ENCODE measurements at regions not wholly inside any gene's neighbourhood (a gene's known extent, or its start where the extent isn't known, plus 50 kb on each side); places are given as distances from the start of the nearest gene placed in this dataset.

DNA sequence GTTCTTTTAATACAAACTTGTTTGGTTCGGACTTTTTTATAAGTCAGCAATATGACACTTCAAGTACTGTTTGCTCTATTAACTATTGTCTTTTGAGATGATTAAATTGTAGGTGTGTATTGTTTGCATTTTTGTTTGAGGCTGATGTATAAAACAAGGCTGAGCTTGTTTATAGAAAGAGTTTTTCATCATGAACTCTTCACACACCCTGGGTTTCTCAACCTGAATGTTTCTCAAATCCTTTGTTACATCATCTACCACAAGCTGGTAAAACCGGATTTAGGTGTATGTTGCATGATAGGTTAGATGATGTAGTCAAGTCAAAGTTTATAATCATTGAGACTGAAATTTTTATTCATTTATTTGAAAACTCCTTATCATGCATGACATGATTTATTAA lies 335.2 kb upstream of the LRATD1 start:
- DNase-seq (ENCODE audit: extremely low read depth in 1 of 2, low read depth in 1 of 2): no peak

DNA sequence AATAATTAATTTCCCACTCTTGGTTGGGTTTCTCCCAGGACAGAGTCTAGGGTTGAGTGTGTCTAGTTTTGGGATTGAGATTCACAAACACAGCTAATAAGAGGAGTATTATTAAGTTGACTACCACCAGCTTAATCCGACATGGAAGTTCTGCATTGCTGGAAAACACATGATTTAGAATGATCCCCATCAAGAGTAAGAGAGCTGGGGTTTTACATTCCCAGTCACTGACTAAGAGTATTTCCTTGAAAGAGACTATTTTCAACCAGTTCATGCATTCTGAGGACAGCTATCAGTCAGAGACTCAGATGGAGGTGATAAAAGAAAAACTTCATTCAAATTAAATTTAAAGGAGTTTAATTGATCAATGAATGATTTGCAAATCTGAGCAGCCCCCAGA lies 334.6 kb upstream of the LRATD1 start:
- DNase-seq (ENCODE audit: extremely low read depth in 1 of 2, low read depth in 1 of 2): no peak

- no peak for DNase-seq (ENCODE audit: extremely low read depth in 1 of 2, low read depth in 1 of 2)
Observed at GRCh38 chr2:14301331-14301730, 331.2 kb upstream of the LRATD1 start.

- no peak for DNase-seq (ENCODE audit: extremely low read depth in 1 of 2, low read depth in 1 of 2)
Observed at GRCh38 chr2:14303366-14304115, 329.0 kb upstream of the LRATD1 start.

- DNase-seq (ENCODE audit: extremely low read depth in 1 of 2, low read depth in 1 of 2): no peak
Observed at GRCh38 chr2:14304326-14304725, 328.2 kb upstream of the LRATD1 start.

GRCh38 chr2:14306268-14306861 lies 326.2 kb upstream of the LRATD1 start:
- DNase-seq (ENCODE audit: extremely low read depth in 1 of 2, low read depth in 1 of 2): no peak

DNA sequence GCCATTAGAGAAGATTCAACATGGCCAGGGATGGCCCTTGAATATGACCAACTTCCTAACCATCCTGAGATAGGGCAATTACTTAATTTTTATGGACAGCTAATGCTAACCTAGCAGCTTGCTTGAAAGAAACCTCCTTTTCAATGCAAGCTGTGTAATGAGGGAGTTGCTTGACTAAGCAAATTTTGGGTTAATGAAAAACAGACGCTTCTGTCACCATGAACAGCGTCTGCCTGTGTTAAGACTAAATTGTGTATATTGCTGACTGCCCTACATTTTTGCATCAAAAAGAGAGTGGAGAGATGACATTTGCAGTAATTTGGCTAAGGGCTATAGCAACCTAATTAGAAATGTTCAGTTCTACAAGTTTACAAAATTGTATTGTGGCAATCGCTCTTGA lies 319.2 kb upstream of the LRATD1 start:
- no peak for DNase-seq (ENCODE audit: extremely low read depth in 1 of 2, low read depth in 1 of 2)

GRCh38 chr2:14316594-14316993 lies 315.9 kb upstream of the LRATD1 start:
- DNase-seq (ENCODE audit: extremely low read depth in 1 of 2, low read depth in 1 of 2): no peak

- DNase-seq (ENCODE audit: extremely low read depth in 1 of 2, low read depth in 1 of 2): no peak
Observed at GRCh38 chr2:14321357-14321756, 311.2 kb upstream of the LRATD1 start.

- DNase-seq (ENCODE audit: extremely low read depth in 1 of 2, low read depth in 1 of 2): no peak
Observed at GRCh38 chr2:14322306-14322705, 310.2 kb upstream of the LRATD1 start.

DNA sequence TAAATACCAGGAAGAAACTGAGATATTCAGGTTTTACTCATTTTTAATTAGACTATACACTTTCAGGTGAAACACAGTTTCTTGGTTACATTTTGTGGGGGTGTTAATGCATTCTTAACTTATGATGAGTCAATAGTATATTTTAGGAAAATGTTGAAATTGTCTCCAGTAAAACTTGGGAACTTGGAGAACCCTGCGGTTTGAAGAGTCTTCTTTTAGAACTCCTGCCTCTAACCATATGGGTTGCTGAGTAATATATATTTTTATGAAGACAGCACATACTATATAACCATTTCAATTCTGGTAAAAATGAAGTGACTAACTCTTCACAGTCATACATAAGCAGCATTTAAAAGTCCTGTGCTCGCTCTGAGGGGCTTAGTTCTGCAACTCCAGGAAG lies 308.2 kb upstream of the LRATD1 start:
- no peak for DNase-seq (ENCODE audit: extremely low read depth in 1 of 2, low read depth in 1 of 2)

- DNase-seq (ENCODE audit: extremely low read depth in 1 of 2, low read depth in 1 of 2): no peak
Observed at GRCh38 chr2:14330884-14331283, 301.6 kb upstream of the LRATD1 start.

GRCh38 chr2:14336759-14337382 lies 295.6 kb upstream of the LRATD1 start:
- DNase-seq (ENCODE audit: extremely low read depth in 1 of 2, low read depth in 1 of 2): no peak

DNA sequence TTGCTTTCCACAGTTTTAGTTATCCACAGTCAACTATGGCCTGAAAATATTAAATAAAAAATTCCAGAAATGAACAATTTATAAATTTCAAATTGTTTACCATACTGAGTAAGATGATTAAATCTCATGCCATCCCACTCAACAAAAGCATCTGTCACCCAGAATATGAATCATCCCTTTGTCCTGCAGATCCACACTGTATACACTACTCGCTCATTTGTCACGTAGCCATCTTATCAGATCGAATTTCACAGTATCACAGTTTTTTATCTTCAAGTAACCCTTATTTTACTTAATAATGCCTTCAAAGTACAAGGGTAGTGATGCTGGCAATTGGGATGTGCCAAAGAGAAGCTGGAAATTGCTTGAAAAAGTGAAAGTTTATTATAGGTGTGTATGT lies 291.8 kb upstream of the LRATD1 start:
- no peak for DNase-seq (ENCODE audit: extremely low read depth in 1 of 2, low read depth in 1 of 2)

GRCh38 chr2:14342313-14342712 lies 290.2 kb upstream of the LRATD1 start:
- no peak for DNase-seq (ENCODE audit: extremely low read depth in 1 of 2, low read depth in 1 of 2)

DNA sequence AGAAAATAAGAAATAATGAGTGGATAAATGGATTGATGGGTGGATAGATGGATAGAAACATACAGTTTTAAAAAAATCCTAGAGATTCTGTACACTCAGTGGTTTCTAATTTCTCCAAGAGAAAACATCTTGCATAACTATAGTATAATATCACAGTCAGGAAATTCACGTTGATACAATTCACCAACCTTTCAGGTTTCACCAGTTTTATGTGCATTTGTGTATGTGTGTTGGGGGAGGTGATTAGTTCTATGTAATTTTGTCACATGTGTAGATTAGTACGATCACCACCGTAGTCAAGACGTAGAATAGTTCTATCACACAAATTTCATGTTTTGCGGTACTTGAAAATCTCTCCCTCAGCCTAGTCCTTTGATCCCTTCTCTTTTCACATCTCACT lies 288.2 kb upstream of the LRATD1 start:
- DNase-seq (ENCODE audit: extremely low read depth in 1 of 2, low read depth in 1 of 2): no peak

DNA sequence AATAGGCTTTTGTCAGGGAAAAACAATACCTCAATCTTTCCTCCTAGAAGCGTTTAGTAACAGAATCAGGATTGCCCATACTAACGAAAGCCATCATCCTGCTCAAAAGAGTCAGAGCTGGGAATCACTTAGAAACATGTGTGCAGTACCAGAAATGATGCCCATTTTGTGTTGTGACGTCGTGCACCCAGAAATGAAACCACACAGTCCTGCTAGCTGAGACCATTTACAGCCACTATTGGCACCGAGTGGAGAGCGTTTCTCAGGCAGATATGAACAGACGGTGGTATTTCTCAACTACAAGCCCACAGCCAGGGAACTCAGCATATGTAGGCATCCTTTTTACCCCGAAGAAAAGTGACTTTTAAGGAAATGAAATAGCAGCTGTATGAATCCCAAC lies 284.3 kb upstream of the LRATD1 start:
- DNase-seq (ENCODE audit: extremely low read depth in 1 of 2, low read depth in 1 of 2): no peak

- no peak for DNase-seq (ENCODE audit: extremely low read depth in 1 of 2, low read depth in 1 of 2)
Observed at GRCh38 chr2:14350856-14351255, 281.7 kb upstream of the LRATD1 start.

DNA sequence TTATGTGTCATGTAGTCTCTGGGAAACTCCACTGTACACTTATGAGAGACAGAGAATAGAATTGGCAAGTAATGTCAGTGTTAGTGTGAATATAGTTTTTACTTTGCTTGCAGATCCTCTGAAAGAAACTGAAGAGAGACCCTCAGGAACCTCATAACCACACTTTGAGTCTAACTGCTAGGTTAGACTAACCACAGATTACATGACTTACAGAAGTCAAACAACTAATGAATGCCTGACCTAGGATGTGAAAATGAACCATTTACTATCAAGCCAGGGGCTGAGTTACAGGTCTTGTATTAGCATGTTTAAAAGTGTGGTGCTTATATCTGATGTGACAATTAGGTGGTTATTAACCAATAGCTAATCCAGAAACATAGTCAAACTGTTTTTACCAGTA lies 280.4 kb upstream of the LRATD1 start:
- DNase-seq (ENCODE audit: extremely low read depth in 1 of 2, low read depth in 1 of 2): no peak

DNA sequence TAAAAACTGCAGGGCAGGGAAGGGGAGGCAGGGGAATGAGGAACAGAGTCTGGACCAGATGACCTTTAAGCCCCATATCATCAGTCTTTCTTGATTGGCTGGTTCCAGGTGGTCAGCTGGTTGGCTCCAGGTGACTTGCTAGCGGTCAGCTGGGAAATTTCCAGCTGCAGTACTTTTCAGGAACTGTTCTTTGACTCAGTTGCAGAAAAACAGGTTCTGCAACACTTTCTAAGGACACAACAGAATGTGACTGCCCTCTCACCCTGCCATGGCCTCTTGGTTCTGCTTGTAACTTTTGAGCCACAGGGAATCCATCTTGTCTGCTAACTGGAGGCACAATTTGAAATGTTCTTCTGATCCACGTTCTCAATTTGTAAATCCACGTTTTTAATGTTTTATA lies 278.3 kb upstream of the LRATD1 start:
- no peak for DNase-seq (ENCODE audit: extremely low read depth in 1 of 2, low read depth in 1 of 2)

DNA sequence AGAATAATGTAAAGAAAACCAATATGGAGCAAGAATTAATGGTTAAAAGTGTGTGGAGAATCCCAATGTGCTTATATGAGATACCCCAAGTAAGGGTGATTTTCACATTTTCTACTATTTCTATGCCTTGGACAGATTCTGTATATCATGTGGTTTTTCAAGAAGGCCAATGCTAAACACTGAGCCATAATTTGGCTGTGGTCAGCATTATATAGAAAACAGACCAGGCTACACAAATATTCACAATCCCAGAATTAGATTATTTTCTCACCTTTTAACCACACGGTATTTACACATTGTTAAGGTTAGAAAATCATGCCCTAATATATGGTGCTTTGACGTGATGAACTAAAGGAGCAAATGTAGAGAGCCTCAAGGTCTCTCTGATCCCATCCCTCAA lies 277.4 kb upstream of the LRATD1 start:
- DNase-seq (ENCODE audit: extremely low read depth in 1 of 2, low read depth in 1 of 2): no peak

DNA sequence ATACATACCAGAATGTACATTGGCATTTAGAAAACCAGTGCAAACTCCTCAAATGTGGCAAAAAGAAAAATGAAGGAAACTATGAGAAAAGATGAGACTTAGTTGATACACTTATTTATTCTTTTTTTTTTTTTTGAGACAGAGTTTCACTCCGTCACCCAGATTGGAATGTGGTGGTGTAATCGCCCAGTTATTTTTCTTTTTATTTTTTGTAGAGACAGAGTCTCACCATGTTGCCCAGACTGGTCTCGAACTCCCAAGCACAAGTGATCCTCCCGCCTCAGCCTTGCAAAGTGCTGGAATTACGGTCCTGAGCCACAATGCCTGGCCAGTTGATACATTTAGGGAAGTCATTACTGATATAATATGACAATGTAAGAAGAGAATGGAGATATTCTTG lies 274.2 kb upstream of the LRATD1 start:
- no peak for DNase-seq (ENCODE audit: extremely low read depth in 1 of 2, low read depth in 1 of 2)
